Glomerular visceral epithelial cell (primary cell): ENCODE measurements at regions not wholly inside any gene's neighbourhood (a gene's known extent, or its start where the extent isn't known, plus 50 kb on each side); places are given as distances from the start of the nearest gene placed in this dataset.

ENCODE experiments used
- DNase-seq: peaks from one replicate; pipeline ENCODE4 v3.0.0-alpha.2; 2016; ENCODE audit errors: extremely low spot score

DNA sequence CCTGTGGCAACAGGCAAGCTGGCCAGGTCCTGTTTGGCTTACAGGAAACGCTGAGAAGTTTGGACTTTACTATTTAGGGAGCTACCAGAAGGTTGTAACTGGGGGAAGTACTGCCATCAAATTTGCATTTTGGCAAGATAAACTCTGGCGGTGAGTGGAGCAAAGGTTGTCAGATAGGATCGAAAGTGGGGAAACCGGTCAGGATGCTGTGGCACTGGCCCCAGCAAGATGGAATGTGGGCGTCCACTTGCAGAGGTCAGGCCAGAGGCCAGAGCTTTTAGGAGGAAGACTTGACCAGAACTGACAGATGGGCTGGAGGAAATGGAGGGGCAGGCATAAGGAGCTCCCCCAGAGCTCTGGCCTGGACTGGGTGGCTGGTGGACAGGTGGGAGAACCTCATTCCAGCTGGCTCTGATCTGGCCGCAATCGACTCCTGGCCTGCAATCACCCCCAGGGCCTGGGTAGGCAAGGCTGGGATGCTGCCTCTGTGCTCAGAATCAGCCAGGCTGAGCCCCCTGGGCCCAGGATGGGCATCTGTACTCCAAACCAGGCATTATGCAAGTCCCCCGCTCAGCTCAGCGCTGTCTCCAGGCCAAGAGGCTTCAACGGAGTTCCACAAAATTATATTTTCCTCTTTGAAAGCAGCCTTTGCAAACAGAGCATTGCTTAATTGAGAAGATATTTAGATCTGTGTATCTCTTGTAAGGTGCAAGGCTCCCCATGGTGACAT lies 178.3 kb upstream of the NECTIN1 start:
- no peak for DNase-seq

DNA sequence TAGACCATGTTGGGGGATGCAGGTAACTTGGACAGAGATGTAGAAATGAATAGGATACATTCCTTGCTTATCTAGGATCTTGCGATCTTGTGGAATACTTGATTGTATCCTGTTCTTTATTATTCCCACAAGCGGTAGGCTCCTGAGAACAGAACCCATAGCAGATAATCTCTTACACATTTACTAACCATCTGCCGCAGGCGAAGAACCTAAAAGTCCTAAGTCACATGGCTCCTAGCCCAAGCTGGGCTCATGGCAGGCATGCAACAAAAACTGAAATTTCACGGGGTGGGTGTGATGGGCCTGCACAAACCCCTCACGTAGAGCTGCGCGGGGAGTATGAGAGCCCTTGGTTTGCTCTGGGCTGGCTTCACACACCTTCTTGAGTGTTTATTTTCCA lies 177.4 kb upstream of the NECTIN1 start:
- no peak for DNase-seq

DNA sequence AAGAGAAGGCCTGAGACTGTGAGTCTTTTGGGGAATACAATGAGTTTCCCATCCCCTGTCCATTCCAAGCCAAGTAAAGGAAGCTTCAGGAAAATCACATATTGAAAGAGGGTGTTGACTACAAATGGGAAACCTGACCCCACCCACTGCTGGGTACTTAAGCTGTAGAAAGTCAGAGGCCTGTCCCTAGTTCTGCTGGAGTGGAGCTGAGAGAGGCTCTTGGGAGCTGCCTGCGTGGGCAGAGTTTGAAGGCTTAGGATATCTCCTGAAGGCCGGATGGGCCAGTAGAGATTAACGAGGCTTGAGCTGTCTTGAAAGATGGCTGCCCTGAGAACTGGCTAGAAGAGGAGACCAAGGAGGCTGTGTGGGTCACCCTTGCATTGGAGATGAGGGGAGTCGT lies 176.2 kb upstream of the NECTIN1 start:
- no peak for DNase-seq

DNA sequence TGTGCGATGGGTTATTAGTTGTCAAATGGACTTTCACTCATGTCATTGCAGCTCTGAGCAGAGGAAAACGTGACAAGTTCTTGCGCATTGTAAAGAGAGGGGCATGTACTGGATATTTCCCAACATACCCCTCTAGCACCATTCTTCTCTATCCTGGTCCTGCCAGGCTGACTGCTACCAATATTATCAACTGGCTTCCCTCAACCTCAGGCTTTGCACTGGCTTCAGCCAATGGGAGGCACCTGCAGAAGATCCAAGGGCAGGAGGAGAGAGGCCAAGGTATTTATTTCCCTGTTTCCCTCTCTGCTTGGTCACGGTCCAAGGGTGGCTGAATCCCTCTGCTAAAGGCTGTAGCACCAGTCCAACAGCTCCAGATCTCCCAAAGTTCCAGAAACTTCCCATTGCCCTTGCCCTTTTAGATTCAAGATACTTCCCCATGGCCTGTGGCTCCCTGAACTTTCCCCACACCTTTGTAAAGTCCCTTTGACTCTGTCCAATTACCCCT lies 175.6 kb upstream of the NECTIN1 start:
- DNase-seq, result no peak

DNA sequence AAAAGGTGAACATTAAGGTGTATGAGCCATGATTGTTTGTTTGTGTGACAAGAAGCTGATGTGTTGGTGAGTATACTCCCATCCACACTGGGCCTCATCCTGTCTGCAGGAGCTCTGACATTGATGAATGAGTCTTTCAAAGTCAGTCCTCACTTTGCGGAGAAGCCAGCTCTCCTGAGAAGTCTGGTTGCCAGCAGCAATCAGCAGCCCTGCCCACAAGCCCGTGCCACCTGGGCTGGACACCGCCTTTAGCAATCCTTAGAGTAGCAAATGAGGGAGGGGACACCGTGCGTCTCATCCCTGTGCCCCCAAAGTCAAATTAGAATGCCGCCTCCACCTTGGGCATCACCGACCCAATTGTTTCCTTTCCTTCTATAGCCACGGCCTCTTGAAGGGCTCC lies 174.8 kb upstream of the NECTIN1 start:
- DNase-seq, result no peak

DNA sequence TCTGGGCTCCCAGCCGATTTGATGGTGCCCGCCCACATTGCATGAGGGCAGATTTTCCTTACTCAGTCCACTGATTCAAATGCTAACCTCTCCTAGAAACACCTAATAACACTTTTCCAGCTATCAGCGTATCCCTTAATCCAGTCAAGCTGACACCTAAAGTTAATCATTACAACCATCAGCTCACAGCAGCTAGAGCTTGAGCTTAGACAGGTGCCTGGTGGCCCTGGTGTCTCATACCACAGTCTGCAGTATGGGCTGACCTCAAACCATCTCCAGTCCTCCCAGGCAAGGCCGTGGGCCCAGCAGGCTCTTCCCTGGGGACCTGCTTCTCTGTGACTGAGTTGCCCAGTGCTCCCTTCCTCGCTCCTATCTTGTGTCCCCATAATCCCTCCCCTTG lies 174.4 kb upstream of the NECTIN1 start:
- no peak for DNase-seq

DNA sequence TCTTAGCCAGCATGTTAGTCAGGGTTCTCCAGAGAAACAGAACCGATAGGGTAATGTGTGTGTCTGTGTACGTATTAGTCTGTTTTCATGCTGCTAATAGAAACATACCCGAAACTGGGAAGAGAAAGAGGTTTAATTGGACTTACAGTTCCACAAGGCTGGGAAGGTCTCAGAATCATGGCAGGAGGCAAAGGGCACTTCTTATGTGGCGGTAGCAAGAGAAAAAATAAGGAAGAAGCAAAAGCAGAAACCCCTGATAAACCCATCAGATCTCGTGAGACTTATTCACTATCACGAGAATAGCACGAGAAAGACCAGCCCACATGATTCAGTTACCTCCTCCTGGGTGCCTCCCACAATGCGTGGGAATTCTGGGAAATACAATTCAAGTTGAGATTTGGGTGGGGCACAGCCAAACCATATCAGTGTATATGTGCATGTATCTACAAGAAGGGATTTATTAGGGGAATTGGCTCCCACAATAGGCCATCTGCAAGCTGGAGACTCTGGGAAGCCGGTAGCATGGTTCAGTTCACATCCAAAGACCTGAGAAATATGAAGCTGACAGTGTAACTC lies 173.7 kb upstream of the NECTIN1 start:
- no peak for DNase-seq

DNA sequence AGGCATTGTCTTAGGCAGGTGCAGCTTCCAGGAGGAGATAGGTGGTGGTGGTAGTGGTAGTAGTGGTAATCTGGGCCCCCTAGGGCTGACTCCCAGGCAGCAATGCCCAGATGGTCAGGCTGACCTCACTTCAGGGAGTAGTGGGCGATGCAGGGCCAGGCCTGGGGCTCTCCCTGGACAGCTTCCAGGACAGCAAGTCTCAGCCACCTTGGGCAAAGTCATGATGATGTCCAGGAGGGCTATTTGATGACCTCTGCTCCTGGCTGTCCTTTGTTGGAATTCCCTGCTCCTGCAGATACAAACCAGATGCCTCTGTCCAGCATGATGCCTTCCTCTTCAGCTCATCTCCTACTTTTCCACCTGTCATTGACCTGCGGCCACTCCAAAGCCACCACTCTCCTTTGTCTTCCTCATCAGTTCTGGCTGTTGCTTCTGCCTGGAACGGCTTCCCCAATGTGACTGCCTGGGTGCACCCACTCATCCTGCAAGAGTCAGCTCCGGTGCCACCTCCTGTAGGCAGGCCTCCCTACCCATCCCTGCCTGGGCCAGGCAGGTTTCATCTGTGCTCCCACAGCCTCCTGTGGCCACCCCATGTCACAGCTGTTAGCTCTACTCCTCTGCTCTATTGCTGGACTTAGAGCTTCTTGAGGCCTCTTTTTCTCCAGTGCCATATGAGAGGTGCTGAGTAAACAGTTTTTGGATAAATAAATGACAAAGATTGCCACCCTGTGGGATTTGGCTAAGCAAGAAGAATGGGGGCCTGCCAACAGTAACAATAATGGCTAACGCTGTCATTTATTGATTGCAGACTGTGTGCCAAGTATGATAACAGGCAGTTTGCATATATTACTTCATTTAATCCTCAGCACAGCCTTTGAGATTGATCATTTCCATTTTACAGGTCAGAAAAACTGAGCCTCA lies 172.9 kb upstream of the NECTIN1 start:
- no peak for DNase-seq

DNA sequence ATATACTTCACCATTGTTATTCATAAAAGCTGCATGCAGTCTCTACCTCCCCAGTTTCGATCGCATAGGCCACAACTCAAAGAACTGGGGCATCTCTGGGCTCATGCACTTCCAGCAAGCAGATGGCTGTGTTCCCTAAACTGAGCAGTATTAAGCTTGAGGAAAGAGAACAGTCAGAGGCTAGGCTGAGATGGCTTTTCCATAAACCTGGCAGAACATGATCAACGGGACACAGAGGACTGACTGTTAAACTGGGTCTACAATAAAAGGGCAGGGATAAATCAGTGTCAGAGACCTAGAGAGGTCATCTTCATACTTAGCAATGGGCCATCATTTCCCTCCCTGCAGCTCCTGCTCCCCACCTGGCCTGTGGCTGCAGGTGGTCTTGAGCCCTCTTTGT lies 171.0 kb upstream of the NECTIN1 start:
- DNase-seq, result no peak

DNA sequence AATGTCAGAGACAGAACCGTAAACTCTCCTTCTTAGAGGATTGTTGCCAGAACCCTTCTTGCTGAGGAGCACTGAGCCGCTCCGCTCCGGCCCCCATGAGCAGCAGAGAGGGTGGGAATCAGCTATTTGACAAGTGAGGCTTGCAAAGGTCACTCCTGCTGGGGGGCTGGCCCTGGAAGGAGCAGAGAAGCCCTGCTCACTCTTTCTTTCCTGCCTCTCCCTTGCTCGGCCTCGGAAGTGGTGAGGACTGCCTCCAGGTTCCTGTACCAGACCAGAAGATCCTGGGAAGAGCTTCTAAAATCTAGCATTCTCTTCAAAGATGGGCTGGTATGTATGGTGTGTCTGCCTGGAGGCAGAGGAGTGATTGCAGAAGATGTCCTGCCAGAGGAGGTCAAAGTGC lies 168.6 kb upstream of the NECTIN1 start:
- DNase-seq, result no peak

DNA sequence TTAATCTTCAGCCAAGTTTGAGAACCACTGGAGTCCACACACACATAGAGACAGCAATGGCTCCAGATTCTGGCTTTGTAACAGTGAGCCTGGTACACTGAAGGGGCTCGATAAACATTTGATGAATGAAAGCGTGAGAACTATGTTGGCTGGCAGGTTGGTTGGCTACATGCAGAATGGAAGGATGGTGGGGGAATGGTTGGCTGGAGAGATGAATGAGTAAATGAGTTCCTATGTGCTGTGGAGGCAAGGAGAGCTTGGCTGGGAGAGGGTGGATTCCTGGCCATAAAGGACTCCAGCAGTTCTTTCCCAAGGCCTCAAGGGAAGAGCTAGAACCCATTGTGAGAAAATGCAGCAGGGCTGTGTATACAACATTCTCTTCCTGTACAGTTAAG lies 168.0 kb upstream of the NECTIN1 start:
- DNase-seq, result no peak

DNA sequence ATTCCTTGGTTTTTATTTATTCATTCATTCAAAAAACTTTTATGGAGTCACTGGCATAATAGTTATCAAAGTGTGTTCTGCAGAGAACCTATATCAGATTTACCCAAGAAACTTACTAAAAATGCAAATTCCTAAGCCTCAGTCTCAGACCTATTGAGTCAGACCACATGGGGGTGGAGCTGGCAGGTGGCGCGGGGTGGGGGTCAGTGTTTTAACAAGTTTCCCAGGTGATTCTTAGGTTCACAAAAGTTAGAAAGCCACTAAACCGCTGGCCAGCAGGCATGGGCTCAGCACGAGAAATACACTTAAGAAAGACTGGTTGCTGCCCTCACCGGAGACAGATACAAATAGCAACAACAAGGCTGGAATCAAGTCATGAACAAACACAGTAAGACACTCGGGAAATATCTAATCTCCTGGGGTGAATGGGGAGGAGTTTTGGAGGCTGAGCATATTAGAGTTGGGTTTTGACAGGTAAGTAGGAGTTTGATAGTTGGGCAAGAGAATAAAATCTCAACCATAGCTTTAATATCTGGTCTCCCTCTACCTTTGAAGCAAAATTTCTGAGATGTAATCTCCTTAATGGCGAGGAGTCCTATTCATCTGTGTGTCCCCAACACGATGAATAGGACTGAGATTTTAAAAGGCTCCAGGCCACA lies 167.5 kb upstream of the NECTIN1 start:
- DNase-seq, result no peak

DNA sequence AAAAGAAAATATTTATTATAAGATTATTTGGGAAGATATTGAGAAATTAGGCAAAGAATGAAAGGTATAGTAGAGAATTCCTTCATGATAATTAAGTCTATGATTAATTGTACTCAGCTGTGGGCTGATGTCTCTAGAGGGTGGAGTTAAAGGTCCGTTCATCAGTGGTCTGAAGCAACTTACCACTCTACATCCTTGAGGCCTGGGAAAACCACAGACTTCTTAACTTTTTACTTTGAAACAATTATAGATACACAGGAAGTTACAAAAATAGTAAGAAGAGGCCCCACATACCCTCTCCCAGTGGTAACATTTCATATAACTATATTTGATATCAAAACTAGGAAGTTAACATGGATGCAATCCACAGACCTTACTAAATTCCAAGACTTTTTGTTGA lies 167.0 kb upstream of the NECTIN1 start:
- no peak for DNase-seq

DNA sequence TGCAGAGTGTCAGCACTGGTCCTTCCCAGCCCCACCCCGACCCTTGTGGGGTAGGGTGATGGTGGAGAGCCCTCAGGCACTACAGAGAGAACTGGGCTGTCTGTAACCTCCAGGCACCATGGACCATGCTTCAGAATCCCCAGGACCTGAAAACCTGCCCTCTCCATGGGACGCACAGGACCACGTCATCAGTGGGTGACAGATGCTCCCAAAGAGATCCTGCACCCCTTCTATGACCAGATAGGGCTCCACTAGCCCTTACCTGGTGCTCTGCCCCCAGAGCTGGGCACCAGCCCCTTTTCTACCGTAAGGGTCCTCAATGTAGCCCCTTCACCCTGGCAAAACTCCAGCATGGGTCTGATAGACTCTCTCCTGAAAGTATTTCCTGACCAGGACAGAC lies 165.9 kb upstream of the NECTIN1 start:
- no peak for DNase-seq

DNA sequence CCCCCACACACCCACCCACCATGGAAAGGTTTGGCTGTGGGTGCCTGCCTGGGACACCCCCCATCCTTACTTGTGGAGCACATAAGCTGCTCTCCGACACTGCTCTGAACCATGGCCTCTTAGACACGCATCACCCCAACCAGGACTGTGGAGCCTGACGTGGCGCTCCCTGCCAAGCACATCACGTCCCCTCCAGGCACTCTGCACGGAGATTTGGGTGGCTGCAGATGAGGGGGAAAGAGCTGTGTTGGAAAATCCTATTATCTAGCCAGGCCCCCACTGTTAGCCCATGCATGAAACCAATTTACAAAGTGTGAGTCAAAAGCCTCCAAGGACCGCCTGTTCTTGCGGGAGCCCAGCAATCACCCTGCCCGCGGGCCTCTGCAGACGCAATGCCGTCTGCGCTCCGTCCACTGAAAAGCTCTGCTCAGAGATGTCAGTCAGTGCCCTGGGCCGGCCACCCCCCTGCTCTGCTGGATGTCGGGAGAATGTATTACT lies 163.4 kb upstream of the NECTIN1 start:
- no peak for DNase-seq

DNA sequence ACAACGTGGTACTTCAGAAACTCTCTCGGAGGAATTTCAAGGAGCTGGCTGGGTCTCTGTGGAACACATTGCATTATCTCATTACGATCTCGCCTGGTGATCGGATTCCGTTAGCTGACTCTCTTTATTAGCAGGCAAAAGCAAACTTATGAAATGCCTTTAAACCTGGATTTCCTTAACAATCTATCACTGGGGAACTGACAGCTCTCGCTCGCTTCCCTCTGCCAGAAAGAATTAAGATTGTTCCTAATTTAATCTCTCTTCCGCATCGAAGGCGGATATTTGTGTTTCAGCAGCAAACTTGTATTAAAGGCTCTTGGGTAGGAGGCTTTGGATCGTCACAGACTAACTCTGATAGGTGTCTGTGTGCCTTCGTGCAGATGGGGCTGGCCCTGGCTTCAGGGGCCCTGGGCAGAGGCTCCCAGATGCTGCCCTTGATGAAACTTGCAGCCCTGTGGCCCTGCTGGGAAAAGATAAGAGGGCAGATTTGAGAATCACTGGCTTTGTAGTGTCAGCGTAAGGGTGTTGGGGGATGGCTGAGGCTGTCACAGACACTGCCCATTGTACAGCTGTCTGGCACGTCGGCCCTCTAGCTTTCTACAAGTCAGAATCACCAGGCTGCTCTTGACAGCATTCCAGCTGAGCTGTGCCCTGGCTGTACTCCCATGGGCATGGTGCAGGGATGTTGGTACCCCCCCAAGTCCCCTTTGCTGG lies 162.2 kb upstream of the NECTIN1 start:
- DNase-seq, result no peak

DNA sequence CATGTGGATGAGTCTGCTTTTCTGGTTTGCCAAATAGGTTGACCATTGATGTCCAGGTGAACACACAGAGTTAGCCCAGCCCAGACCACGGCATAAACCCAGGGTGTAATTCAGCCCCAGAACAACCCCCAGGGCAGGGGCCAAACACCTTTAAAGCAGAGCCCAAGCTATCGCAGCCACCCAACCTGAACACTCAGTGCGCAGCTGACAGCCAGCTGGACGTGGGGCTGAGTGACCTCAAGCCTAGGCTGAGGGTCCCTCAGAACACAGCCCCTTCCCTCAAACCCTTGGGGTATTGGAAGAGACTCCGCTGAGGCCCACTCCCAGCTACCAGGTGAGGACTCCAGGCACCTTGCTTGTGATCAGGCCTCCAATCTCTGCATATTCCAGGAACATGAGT lies 161.5 kb upstream of the NECTIN1 start:
- DNase-seq, result no peak

DNA sequence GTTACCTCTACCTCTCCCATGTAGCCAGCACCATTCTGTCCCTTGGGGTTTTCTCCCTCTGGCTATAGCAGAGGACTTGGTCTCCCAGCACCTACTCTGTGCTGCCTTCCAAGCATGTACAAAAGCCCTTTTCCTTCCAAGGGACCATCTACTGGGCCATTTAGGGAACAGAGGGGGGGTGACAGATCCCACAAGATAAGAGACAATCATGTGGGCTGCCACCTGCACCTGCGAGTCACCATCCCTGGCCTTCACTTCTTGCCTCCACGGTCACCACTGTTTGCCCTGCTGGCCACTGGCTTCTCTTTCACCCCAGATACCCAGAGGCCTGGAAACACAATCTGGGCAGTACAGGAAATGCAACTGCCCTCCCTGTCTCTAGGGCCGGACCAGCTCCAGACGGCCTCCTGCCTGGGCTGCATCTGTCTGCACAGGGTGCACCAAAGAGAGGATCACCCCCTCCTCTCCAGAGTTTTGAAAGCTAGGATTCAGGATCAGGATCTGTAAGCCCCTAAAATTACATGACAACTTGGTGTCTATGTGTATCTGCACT lies 160.8 kb upstream of the NECTIN1 start:
- no peak for DNase-seq

DNA sequence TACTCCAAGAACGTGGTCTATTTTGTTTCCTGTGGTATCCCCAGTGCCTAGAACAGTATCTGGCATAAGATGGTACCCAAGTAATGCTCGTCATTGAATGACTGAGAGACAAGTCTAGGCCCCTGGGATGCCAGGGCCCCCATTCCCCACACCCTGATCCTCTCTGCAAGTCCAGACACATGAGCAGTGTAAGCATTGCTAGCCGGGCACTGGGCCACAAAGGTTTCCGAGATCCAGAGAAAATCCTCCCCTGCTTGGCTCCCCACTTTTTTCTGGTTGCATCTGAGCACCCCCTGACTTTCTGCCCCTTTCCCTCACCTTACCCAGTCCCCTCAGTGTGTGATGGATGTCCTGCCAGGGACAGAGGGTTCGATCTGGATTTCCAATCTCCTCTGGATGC lies 160.1 kb upstream of the NECTIN1 start:
- DNase-seq, result no peak

DNA sequence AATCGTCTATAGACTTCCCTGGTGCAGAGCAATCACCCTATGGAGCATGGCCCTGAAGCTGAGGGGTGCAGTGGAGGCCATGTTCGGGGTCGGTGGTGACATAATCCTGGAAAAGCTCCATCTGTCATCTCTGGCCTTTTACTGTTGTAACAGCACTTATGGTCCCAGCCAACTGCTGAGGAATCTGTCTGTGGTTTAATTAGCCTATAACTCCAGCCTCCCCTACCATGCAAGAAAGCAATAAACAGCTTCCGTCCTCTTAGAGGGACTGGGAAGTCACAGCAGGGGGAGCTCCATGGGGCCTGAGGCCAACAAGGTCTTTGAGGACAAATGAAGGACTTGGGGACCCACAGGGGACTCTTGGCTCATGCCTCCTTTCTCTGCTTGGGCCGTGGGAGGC lies 159.1 kb upstream of the NECTIN1 start:
- DNase-seq, result no peak

DNA sequence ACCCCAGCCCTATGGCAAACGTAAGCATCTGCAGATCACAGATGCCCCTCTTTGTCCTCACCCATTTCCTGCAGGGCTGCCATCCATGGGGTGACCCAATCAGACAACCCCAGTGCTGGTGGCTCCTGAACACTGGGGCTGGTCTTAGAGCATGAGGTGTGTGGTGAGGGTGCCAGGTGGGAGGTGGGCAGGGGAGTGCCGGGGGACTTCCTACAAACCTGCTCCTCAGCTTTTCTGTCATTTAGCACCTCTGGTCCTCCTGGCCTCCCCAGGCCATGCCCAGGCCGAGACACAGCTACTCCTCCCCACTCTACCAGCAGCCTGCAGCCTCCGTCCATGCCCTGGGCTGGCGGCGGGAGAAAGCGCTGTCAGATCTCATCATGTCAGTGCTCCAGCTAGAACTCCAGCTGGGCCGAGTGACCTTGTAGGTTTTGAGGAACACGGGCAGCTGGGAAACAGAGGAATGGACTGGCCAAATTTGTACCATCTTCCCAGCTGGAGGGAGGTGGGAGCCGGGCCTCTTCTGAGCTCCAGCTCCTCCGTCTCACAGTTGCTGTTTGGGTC lies 157.7 kb upstream of the NECTIN1 start:
- DNase-seq, result no peak
